ENCODE measurements at regions not wholly inside any gene's neighbourhood (a gene's known extent, or its start where the extent isn't known, plus 50 kb on each side); places are given as distances from the start of the nearest gene placed in this dataset.

- TF ChIP-seq POLR2A (IDR thresholded peaks at IDR 0.05) (no peak), CTCF (IDR thresholded peaks at IDR 0.05) (no peak)
Observed at GRCh38 chr9:126233175-126233574, 93.5 kb upstream of the MVB12B start.

Data from right lobe of liver (tissue), 4 donors.